OCI-LY3 (cell line): ENCODE measurements at regions not wholly inside any gene's neighbourhood (a gene's known extent, or its start where the extent isn't known, plus 50 kb on each side); places are given as distances from the start of the nearest gene placed in this dataset.

Source experiments
- H2AFZ ChIP-seq: fragments of 200-600, 300-600 bp; shearing (Covaris generic); 2 replicates; pipeline ENCODE4 v1.6.0; 2014; ENCODE audit warnings: antibody characterized with exemption, low read depth, low read length
- H3K27ac ChIP-seq: fragments of 200-600, 300-600 bp; sonication (generic); 2 replicates; pipeline ENCODE4 v1.5.1; 2014; ENCODE audit warnings: mild to moderate bottlenecking, low read length, moderate library complexity, mixed read lengths
- H3K27me3 ChIP-seq: fragments of 200-600, 300-600 bp; sonication (generic); 2 replicates; pipeline ENCODE4 v1.6.1; 2014; ENCODE audit warnings: low read depth, low read length, mixed read lengths
- H3K36me3 ChIP-seq: fragments of 200-600, 300-600 bp; sonication (generic); replicated peaks from 2 replicates; pipeline ENCODE3; 2014; ENCODE audit warnings: low read depth, low read length, mixed read lengths
- H3K4me1 ChIP-seq: fragments of 300-600, 200-600 bp; sonication (generic); 2 replicates; pipeline ENCODE4 v1.6.1; 2014; ENCODE audit warnings: low read length, mixed read lengths
- H3K4me2 ChIP-seq: fragments of 200-600, 300-600 bp; sonication (generic); 2 replicates; pipeline ENCODE4 v1.6.1; 2014; ENCODE audit warnings: low read length, mixed read lengths
- H3K4me3 ChIP-seq: fragments of 300-600, 200-600 bp; sonication (generic); 2 replicates; pipeline ENCODE4 v1.5.1; 2014; ENCODE audit warnings: antibody characterized with exemption, mild to moderate bottlenecking, low read length, moderate library complexity
- H3K79me2 ChIP-seq: fragments of 300-600, 200-600 bp; shearing (Covaris generic); 2 replicates; pipeline ENCODE4 v1.6.1; 2014; ENCODE audit warnings: mild to moderate bottlenecking, low read length, mixed read lengths
- H3K9ac ChIP-seq: fragments of 300-600, 200-600 bp; shearing (Covaris generic); 2 replicates; pipeline ENCODE4 v1.6.0; 2014; ENCODE audit warnings: mild to moderate bottlenecking, low read length, moderate library complexity
- H3K9me3 ChIP-seq: fragments of 200-600, 300-600 bp; shearing (Covaris generic); 2 replicates; pipeline ENCODE4 v1.6.1; 2014; ENCODE audit warnings: low read length, mixed read lengths; ENCODE audit not compliant: insufficient read depth
- H4K20me1 ChIP-seq: fragments of 200-600, 300-600 bp; sonication (generic); 2 replicates; pipeline ENCODE4 v1.6.1; 2016; ENCODE audit warnings: low read length, mixed read lengths; ENCODE audit not compliant: insufficient read depth
- CTCF ChIP-seq: fragments of 200-600, 300-600 bp; sonication (generic); IDR thresholded peaks from 2 replicates; pipeline ENCODE4 v1.5.1; 2014; ENCODE audit warnings: antibody characterized with exemption, low read length, low read depth
- EZH2phosphoT487 ChIP-seq: fragments of 200-600 bp; shearing (Covaris generic); IDR thresholded peaks from 2 replicates; pipeline ENCODE4 v1.6.1; 2018; ENCODE audit warnings: antibody characterized with exemption, mixed run types, low read depth

GRCh38 chr21:15259824-15260223 is 195.0 kb upstream of the NRIP1 start:
- Histone ChIP-seq H3K9ac (no peak overlapping the region), H3K27me3 (no peaks in the 10 kb centered on the region), H3K36me3 (no peaks in the 10 kb centered on the region), H3K4me2 (no peak overlapping the region), H2AFZ (no peak overlapping the region), H3K4me3 (no peak overlapping the region), H4K20me1 (no peaks in the 10 kb centered on the region), H3K79me2 (no peaks in the 10 kb centered on the region), H3K27ac (no peak overlapping the region), H3K9me3 (no peaks in the 10 kb centered on the region), H3K4me1 (no peaks in the 10 kb centered on the region)
- no peak for TF ChIP-seq CTCF
- no peak for TF ChIP-seq EZH2phosphoT487

GRCh38 chr21:15260604-15261003 is 195.8 kb upstream of the NRIP1 start:
- H3K4me3 ChIP-seq = no peak overlapping the region
- H3K4me2 ChIP-seq = no peak overlapping the region
- no peak overlapping the region for H3K9ac ChIP-seq
- no peaks in the 10 kb centered on the region for H3K4me1 ChIP-seq
- H3K27ac ChIP-seq = no peak overlapping the region
- H2AFZ ChIP-seq = no peak overlapping the region
- H4K20me1 ChIP-seq = no peaks in the 10 kb centered on the region
- TF ChIP-seq EZH2phosphoT487 = no peak
- no peak for TF ChIP-seq CTCF
- H3K9me3 ChIP-seq = no peaks in the 10 kb centered on the region
- no peaks in the 10 kb centered on the region for H3K79me2 ChIP-seq
- no peaks in the 10 kb centered on the region for H3K27me3 ChIP-seq
- no peaks in the 10 kb centered on the region for H3K36me3 ChIP-seq

- Histone ChIP-seq H3K27ac (no peak overlapping the region), H3K36me3 (no peaks in the 10 kb centered on the region), H3K9ac (no peak overlapping the region), H3K4me3 (no peak overlapping the region), H3K4me2 (no peak overlapping the region), H3K9me3 (no peaks in the 10 kb centered on the region), H3K27me3 (no peaks in the 10 kb centered on the region), H2AFZ (no peak overlapping the region), H3K4me1 (no peaks in the 10 kb centered on the region), H3K79me2 (no peaks in the 10 kb centered on the region), H4K20me1 (no peaks in the 10 kb centered on the region)
- TF ChIP-seq EZH2phosphoT487 (no peak), CTCF (no peak)
Observed at GRCh38 chr21:15264084-15264665, 199.4 kb upstream of the NRIP1 start.

- no peak overlapping the region for H2AFZ ChIP-seq
- H3K79me2 ChIP-seq = no peaks in the 10 kb centered on the region
- no peaks in the 10 kb centered on the region for H3K36me3 ChIP-seq
- H4K20me1 ChIP-seq = no peaks in the 10 kb centered on the region
- H3K9me3 ChIP-seq = no peaks in the 10 kb centered on the region
- no peaks in the 10 kb centered on the region for H3K27me3 ChIP-seq
- no peak overlapping the region for H3K4me2 ChIP-seq
- no peaks in the 10 kb centered on the region for H3K4me1 ChIP-seq
- H3K9ac ChIP-seq = no peak overlapping the region
- H3K4me3 ChIP-seq = no peak overlapping the region
- no peak overlapping the region for H3K27ac ChIP-seq
- TF ChIP-seq CTCF = no peak
- TF ChIP-seq EZH2phosphoT487 = no peak
Observed at GRCh38 chr21:15272171-15272570, 207.4 kb upstream of the NRIP1 start.
